CD8-positive, alpha-beta memory T cell (primary cell): ENCODE measurements at regions not wholly inside any gene's neighbourhood (a gene's known extent, or its start where the extent isn't known, plus 50 kb on each side); places are given as distances from the start of the nearest gene placed in this dataset.
A peak's percentile ranks its signal among the peaks of the same experiment; 100 is the strongest.
"Not testable (repeated sequence)": the region's sequence is repeated elsewhere in the genome, so short reads cannot be mapped to it uniquely, and the experiment has no call there.

Source experiments
- CTCF ChIA-PET: fragments of 350-600 bp; sonication (Branson Sonifier 250); formaldehyde crosslinking; loops from one replicate; lab custom pipeline; 2021; ENCODE audit warnings: antibody characterized with exemption; lab: Charles Lee
- POLR2A ChIA-PET: fragments of 350-600 bp; sonication (Branson Sonifier 250); formaldehyde crosslinking; loops from one replicate; lab custom pipeline; 2021; ENCODE audit warnings: antibody characterized with exemption; lab: Charles Lee
- DNase-seq, 5 donors: peaks; one replicate each; pipeline versions ENCODE4 v3.0.0 to v3.0.0-alpha.2; 2020 to 2022; ENCODE audit warnings: mixed read lengths in 1 of 5
- H3K27ac ChIP-seq: one replicate; pipeline ENCODE4 v1.7.0; 2013; ENCODE audit warnings: low read depth, mild to moderate bottlenecking, low read length, moderate library complexity
- H3K27me3 ChIP-seq: 2 replicates; pipeline ENCODE4 v1.7.0; 2013; ENCODE audit warnings: low read length, mild to moderate bottlenecking; ENCODE audit not compliant: insufficient read depth, poor library complexity, severe bottlenecking
- H3K36me3 ChIP-seq: 2 replicates; pipeline ENCODE4 v1.7.0; 2013; ENCODE audit warnings: mild to moderate bottlenecking, low read length, moderate library complexity; ENCODE audit not compliant: insufficient read depth
- H3K4me1 ChIP-seq: 2 replicates; pipeline ENCODE4 v1.7.0; 2013; ENCODE audit warnings: mild to moderate bottlenecking, low read length, moderate library complexity; ENCODE audit not compliant: insufficient read depth
- H3K4me3 ChIP-seq: 2 replicates; pipeline ENCODE4 v1.7.0; 2013; ENCODE audit warnings: mild to moderate bottlenecking, low read length
- H3K9me3 ChIP-seq: 2 replicates; pipeline ENCODE4 v1.7.0; 2013; ENCODE audit warnings: mild to moderate bottlenecking, low read length
- H3K27ac Mint-ChIP-seq, 8 donors: one replicate each; pipeline ENCODE4 v1.8.0; 2020 to 2021; ENCODE audit warnings: mixed read lengths in 8 of 8, mild to moderate bottlenecking in 6 of 8, inconsistent platforms in 3 of 8, moderate library complexity in 3 of 8
- H3K27me3 Mint-ChIP-seq, 2 donors: one replicate each; pipeline ENCODE4 v1.8.0; 2020 to 2021; ENCODE audit warnings: mixed read lengths in 2 of 2, mild to moderate bottlenecking in 1 of 2, moderate library complexity in 1 of 2
- H3K36me3 Mint-ChIP-seq, 3 donors: one replicate each; pipeline ENCODE4 v1.8.0; 2020 to 2021; ENCODE audit warnings: mixed read lengths in 3 of 3, inconsistent platforms in 1 of 3, mild to moderate bottlenecking in 1 of 3
- H3K4me1 Mint-ChIP-seq, 3 donors: one replicate each; pipeline ENCODE4 v1.8.0; 2020 to 2021; ENCODE audit warnings: mixed read lengths in 3 of 3, inconsistent platforms in 1 of 3, mild to moderate bottlenecking in 1 of 3
- H3K4me3 Mint-ChIP-seq, 7 donors: one replicate each; pipeline ENCODE4 v1.8.0; 2020 to 2021; ENCODE audit warnings: mixed read lengths in 7 of 7, mild to moderate bottlenecking in 6 of 7, moderate library complexity in 4 of 7, inconsistent platforms in 2 of 7
- H3K9me3 Mint-ChIP-seq, 5 donors: one replicate each; pipeline ENCODE4 v1.8.0; 2020 to 2022; ENCODE audit warnings: mixed read lengths in 5 of 5, mild to moderate bottlenecking in 3 of 5, moderate library complexity in 2 of 5, inconsistent platforms in 1 of 5

DNA sequence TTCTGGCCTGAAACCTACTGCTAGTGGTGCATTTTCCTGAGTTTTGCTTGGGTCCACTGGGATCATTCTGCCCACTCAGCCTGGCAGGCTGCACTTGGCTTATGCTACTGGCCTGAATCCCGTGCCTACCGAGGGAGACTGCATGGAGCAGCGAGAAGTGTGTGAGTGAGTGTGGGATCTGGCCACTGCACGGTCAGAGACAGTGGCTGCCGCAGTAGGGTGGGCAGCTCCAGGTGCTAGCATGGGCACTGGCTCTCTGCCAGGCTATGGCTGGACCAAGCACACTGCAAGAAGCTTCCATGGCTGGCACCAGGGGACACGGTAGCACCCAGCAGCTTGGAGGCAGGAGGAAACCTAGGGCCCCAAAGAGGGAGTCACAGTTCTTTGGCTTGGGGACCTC lies 1058.7 kb upstream of the ACO1 start:
- Histone ChIP-seq H3K27me3 (no peaks in the 10 kb centered on the region), H3K27ac (no peak overlapping the region), H3K4me1 (peaks cover 23% of the 10 kb centered on the region), H3K4me3 (no peak overlapping the region), H3K36me3 (no peaks in the 10 kb centered on the region), H3K9me3 (no peaks in the 10 kb centered on the region)
- Mint-ChIP-seq H3K36me3 (no peaks in the 10 kb centered on the region), H3K4me3 (no peak overlapping the region), H3K9me3 (peaks cover 0 to 3% (median 0%) of the 10 kb centered on the region in 5 donors), H3K27ac (peak overlapping the region in 6 of 8 donors; percentile 4 to 80 (median 62)), H3K4me1 (peaks cover 37 to 46% (median 41%) of the 10 kb centered on the region in 3 donors), H3K27me3 (no peaks in the 10 kb centered on the region)
- CTCF ChIA-PET = no interaction called here
- POLR2A ChIA-PET = no interaction called here
- DNase-seq = no peak

DNA sequence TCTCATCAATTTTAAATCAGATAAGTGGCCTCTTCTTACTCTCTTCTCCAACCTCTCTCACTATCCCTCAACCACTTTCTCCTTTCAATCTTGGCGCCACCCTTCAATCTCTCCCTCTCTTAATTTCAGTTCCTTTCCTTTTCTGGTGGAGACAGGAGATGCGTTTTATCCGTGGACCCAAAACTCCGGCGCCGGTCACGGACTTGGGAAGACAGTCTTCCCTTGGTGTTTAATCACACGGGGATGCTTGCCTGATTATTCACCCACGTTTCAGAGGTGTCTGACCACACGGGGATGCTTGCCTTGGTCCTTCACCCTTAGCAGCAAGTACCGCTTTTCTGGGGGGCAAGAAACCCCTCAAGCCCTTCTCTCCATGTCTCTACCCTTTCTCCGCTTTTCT lies 1057.6 kb upstream of the ACO1 start:
- POLR2A ChIA-PET, H3K27ac ChIP-seq, H3K36me3 Mint-ChIP-seq, H3K27me3 ChIP-seq, CTCF ChIA-PET, H3K9me3 Mint-ChIP-seq, H3K36me3 ChIP-seq, H3K9me3 ChIP-seq, H3K4me3 Mint-ChIP-seq, DNase-seq, H3K27me3 Mint-ChIP-seq, H3K4me3 ChIP-seq: not testable (repeated sequence)
- Mint-ChIP-seq H3K4me1 (peaks cover 36 to 45% (median 40%) of the 10 kb centered on the region in 3 donors), H3K27ac (peak overlapping the region in 6 of 8 donors; percentile 4 to 83 (median 29))
- peaks cover 23% of the 10 kb centered on the region for H3K4me1 ChIP-seq

DNA sequence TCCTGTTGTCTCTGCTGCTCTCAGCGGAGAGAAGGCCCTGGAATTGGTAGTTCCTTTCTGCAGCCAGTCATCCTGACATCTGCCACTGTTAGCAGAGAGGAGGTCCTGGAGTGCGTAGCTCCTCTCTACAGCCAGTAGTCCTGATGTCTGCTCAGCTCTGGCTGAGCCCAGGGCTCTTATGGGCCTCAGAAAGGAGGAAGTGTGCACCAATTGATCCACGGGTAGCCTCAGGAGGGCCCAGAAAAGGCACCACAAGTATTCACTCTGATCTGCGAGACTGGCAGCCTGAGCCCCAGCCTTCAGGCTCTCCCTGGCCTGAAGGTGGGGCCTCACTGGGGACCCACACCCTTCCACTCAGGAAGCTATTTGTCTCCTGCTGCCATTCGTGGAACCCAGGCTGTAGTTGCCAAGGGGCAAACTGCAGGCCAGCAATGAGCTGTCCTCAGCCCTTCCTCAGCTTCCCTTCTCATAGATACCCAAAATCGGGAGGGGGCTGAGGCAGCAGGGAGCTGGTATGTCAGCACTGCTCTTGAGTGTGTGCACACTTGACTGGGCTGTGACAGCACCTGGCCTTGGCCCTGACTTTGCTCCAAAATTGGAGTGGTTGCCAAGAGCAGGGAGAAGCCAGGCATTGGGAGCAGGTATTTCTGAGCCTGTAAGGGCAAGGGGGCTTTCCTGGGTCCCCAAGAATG lies 1049.5 kb upstream of the ACO1 start:
- Mint-ChIP-seq H3K27me3 (no peaks in the 10 kb centered on the region), H3K9me3 (peaks cover 0 to 4% (median 1%) of the 10 kb centered on the region in 5 donors), H3K4me3 (peak overlapping the region in 2 of 7 donors; percentile 55 to 72), H3K36me3 (peaks cover 4 to 5% (median 4%) of the 10 kb centered on the region in 3 donors), H3K4me1 (peaks cover 7 to 29% (median 28%) of the 10 kb centered on the region in 3 donors), H3K27ac (peak overlapping the region in 4 of 8 donors; percentile 15 to 93 (median 58))
- POLR2A ChIA-PET = no interaction called here
- Histone ChIP-seq H3K9me3 (peaks cover 5% of the 10 kb centered on the region), H3K4me1 (peaks cover 26% of the 10 kb centered on the region), H3K36me3 (no peaks in the 10 kb centered on the region), H3K4me3 (peak overlapping the region; percentile 7), H3K27me3 (no peaks in the 10 kb centered on the region), H3K27ac (no peak overlapping the region)
- DNase-seq = no peak
- CTCF ChIA-PET = interaction anchor here (0.9 to 2.0 kb wide), 3 partner anchors 11 to 14 kb away, joined by 3 to 8 read pairs (median 3); no protein-coding TSS in a partner anchor

DNA sequence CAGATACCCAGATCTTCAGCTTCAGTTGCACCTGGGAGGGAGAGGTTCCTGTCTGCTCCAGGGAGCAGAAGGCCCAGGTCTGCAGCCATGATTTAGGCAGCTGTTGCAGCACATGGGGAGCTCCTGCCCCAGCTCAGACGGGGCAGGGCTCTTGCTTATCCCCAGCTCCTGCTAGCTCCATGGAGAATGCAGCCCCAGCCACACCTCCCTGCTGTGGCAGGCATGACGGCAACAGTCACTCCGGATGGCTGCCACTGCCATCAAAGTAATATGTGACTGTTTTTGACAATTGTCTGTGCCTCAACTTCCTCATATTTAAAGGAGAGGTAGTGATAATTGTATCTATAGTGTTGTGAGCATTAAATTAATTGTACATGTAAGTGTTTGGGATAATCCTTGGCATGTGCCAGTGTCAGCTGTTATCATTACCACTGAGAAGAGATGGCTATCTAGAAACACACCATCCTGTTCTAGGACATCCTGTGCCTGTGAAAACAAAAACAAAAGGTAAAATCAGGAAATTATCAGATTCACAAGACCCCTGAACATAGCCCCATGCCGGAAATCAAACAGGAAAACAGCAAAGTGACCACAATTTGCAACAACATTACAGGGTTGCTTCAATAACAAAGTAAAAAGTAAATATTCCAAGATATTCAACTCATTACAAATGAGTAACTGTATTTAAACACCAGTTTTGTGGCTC lies 1048.8 kb upstream of the ACO1 start:
- ChIA-PET CTCF (interaction anchor here (0.9 to 2.0 kb wide), 3 partner anchors 10 to 14 kb away, joined by 3 to 8 read pairs (median 3); no protein-coding TSS in a partner anchor), POLR2A (no interaction called here)
- Histone ChIP-seq H3K27me3 (no peaks in the 10 kb centered on the region), H3K4me1 (peaks cover 26% of the 10 kb centered on the region), H3K27ac (no peak overlapping the region), H3K4me3 (peak overlapping the region; percentile 31), H3K36me3 (no peaks in the 10 kb centered on the region), H3K9me3 (peaks cover 5% of the 10 kb centered on the region)
- peak in 2 of 5 donors; percentile 27 to 30 for DNase-seq
- peak overlapping the region in 6 of 7 donors; percentile 36 to 72 (median 68) for H3K4me3 Mint-ChIP-seq
- H3K4me1 Mint-ChIP-seq = peaks cover 7 to 29% (median 28%) of the 10 kb centered on the region in 3 donors
- peaks cover 4 to 5% (median 4%) of the 10 kb centered on the region in 3 donors for H3K36me3 Mint-ChIP-seq
- H3K9me3 Mint-ChIP-seq = peaks cover 0 to 4% (median 1%) of the 10 kb centered on the region in 5 donors
- H3K27me3 Mint-ChIP-seq = no peaks in the 10 kb centered on the region
- peak overlapping the region; percentile 6 to 93 (median 82) for H3K27ac Mint-ChIP-seq

DNA sequence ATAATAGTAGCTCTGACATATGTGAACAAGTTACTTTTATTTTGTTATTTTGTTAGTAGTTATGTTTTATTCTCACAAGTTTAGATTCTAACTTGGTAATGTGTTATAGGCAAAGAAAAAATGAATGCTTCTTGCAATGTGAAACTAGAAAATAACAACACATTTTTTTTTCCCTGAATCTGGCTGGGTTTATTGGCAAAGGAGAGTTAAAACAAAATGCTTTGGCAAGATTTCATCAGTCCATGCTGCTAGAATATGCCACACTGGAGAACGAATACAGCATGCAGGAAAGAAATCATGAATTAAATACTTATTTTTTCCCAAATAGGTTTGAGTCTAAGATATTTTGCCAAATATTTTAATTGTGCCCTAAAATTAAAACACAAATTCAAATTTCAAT lies 1048.1 kb upstream of the ACO1 start:
- CTCF ChIA-PET = no interaction called here
- peak overlapping the region; percentile 2 to 93 (median 77) for H3K27ac Mint-ChIP-seq
- H3K36me3 ChIP-seq = no peaks in the 10 kb centered on the region
- DNase-seq = no peak
- H3K4me3 Mint-ChIP-seq = peak overlapping the region in 5 of 7 donors; percentile 33 to 72 (median 68)
- H3K27me3 ChIP-seq = no peaks in the 10 kb centered on the region
- H3K27me3 Mint-ChIP-seq = no peaks in the 10 kb centered on the region
- POLR2A ChIA-PET = no interaction called here
- H3K4me1 Mint-ChIP-seq = peaks cover 7 to 29% (median 28%) of the 10 kb centered on the region in 3 donors
- H3K4me3 ChIP-seq = peak overlapping the region; percentile 31
- peaks cover 5% of the 10 kb centered on the region for H3K9me3 ChIP-seq
- peaks cover 26% of the 10 kb centered on the region for H3K4me1 ChIP-seq
- peaks cover 0 to 4% (median 1%) of the 10 kb centered on the region in 5 donors for H3K9me3 Mint-ChIP-seq
- no peak overlapping the region for H3K27ac ChIP-seq
- peaks cover 4 to 5% (median 4%) of the 10 kb centered on the region in 3 donors for H3K36me3 Mint-ChIP-seq

DNA sequence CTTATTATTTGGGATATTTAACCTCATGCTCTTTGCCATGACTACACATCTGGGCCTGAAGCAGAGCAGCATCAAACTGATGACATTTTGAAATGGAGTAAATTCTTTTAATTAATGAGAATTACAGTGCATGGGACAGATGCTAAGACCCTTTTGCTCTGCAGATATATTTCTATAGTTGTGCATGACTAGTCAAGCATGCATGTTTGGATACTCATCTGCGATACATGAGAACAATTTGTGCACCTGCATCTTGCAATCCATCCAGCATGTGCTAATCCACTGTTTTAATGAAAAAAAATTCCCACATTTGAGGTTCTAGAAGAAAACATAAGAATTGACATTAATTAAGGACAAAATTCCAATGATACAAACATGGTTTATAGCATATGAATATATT lies 1047.6 kb upstream of the ACO1 start:
- Mint-ChIP-seq H3K4me3 (peak overlapping the region in 1 of 7 donors; percentile 68), H3K36me3 (peaks cover 4 to 5% (median 4%) of the 10 kb centered on the region in 3 donors), H3K9me3 (peaks cover 0 to 4% (median 1%) of the 10 kb centered on the region in 5 donors), H3K4me1 (peaks cover 7 to 29% (median 28%) of the 10 kb centered on the region in 3 donors), H3K27ac (peak overlapping the region in 4 of 8 donors; percentile 44 to 93 (median 88)), H3K27me3 (no peaks in the 10 kb centered on the region)
- peaks cover 5% of the 10 kb centered on the region for H3K9me3 ChIP-seq
- POLR2A ChIA-PET = no interaction called here
- H3K4me3 ChIP-seq = no peak overlapping the region
- DNase-seq = no peak
- peaks cover 26% of the 10 kb centered on the region for H3K4me1 ChIP-seq
- H3K36me3 ChIP-seq = no peaks in the 10 kb centered on the region
- no peak overlapping the region for H3K27ac ChIP-seq
- CTCF ChIA-PET = no interaction called here
- no peaks in the 10 kb centered on the region for H3K27me3 ChIP-seq

DNA sequence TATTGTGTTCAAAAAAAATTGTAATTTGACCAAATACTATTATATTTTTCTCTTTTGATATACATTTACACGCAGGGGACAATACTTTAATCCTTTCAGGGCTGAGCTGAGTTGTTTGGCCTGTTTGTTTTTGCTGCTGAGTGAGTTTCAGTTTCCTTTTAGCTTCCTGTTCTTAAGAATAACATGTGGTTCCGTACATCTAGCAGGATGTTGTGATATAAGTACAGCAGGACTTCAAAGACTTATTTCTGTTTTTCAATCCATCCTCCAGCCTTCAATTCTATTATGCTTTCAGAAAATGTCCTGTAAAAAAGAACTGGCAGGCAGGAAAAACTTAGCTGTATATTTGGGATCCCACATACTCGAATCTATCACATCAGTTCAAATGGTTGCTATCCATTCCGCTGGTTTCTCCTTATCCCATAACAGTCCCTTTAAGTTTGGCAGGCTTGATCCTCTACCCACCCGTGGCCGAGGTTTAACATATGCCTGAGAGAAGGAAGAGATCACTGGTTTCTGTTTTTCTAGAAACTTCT lies 1037.3 kb upstream of the ACO1 start:
- peak overlapping the region; percentile 62 to 98 (median 90) for H3K27ac Mint-ChIP-seq
- ChIA-PET POLR2A (interaction anchor here (1.0 kb wide), 1 partner anchor 23 kb away, joined by 3 read pairs; no protein-coding TSS in a partner anchor), CTCF (interaction anchor here (0.8 to 1.2 kb wide), 3 partner anchors 40 to 195 kb away, joined by 3 to 4 read pairs (median 3); no protein-coding TSS in a partner anchor)

More for the DNA sequence above, 1037.3 kb upstream of the ACO1 start:
- Mint-ChIP-seq H3K9me3 (peaks cover 5 to 16% (median 7%) of the 10 kb centered on the region in 5 donors), H3K27me3 (no peaks in the 10 kb centered on the region), H3K4me3 (peak overlapping the region; percentile 0 to 75 (median 61)), H3K4me1 (peaks cover 34 to 54% (median 51%) of the 10 kb centered on the region in 3 donors), H3K36me3 (peaks cover 11 to 32% (median 22%) of the 10 kb centered on the region in 3 donors)
- H3K27me3 ChIP-seq = no peaks in the 10 kb centered on the region
- peak overlapping the region; percentile 14 for H3K4me3 ChIP-seq
- H3K9me3 ChIP-seq = no peaks in the 10 kb centered on the region
- H3K27ac ChIP-seq = peak overlapping the region; percentile 41
- peaks cover 23% of the 10 kb centered on the region for H3K4me1 ChIP-seq
- H3K36me3 ChIP-seq = no peaks in the 10 kb centered on the region
- peak in 2 of 5 donors; percentile 60 to 74 for DNase-seq
